Small intestine (tissue), 7 donors: ENCODE measurements at regions not wholly inside any gene's neighbourhood (a gene's known extent, or its start where the extent isn't known, plus 50 kb on each side); places are given as distances from the start of the nearest gene placed in this dataset.

Experiments
- DNase-seq, 2 donors: peaks; one replicate each; pipeline versions ENCODE4 v3.0.0 to v3.0.0-alpha.2; 2013
- FAIRE-seq: peaks from 2 replicates; lab custom pipeline; 2012; peaks lifted over from hg19 to GRCh38; lab: Jason Lieb, UNC
- H3K27ac ChIP-seq, 3 donors: one replicate each; pipeline ENCODE4 v1.5.1; 2013; ENCODE audit warnings: low read length in 2 of 3, mild to moderate bottlenecking in 2 of 3, control low read depth in 1 of 3, inconsistent platforms in 1 of 3, low read depth in 1 of 3, moderate library complexity in 1 of 3
- H3K27me3 ChIP-seq, 3 donors: one replicate each; pipeline ENCODE4 v1.6.1; 2013; ENCODE audit warnings: low read length in 3 of 3, inconsistent platforms in 1 of 3; ENCODE audit not compliant: control insufficient read depth in 3 of 3, insufficient read depth in 3 of 3
- H3K36me3 ChIP-seq, 3 donors: one replicate each; pipeline ENCODE4 v1.6.1; 2013; ENCODE audit warnings: low read length in 3 of 3, inconsistent platforms in 1 of 3, low read depth in 1 of 3, mild to moderate bottlenecking in 1 of 3, moderate library complexity in 1 of 3; ENCODE audit not compliant: control insufficient read depth in 3 of 3, insufficient read depth in 2 of 3
- H3K4me1 ChIP-seq, 3 donors: one replicate each; pipeline ENCODE4 v1.6.1; 2013; ENCODE audit warnings: low read length in 2 of 3, inconsistent platforms in 1 of 3, low read depth in 1 of 3, mild to moderate bottlenecking in 1 of 3, moderate library complexity in 1 of 3; ENCODE audit not compliant: control insufficient read depth in 3 of 3, insufficient read depth in 2 of 3
- H3K4me3 ChIP-seq, 3 donors: one replicate each; pipeline ENCODE4 v1.5.1; 2013; ENCODE audit warnings: low read length in 3 of 3, control low read depth in 1 of 3, inconsistent platforms in 1 of 3, low read depth in 1 of 3, mild to moderate bottlenecking in 1 of 3, moderate library complexity in 1 of 3
- H3K9me3 ChIP-seq, 2 donors: one replicate each; pipeline ENCODE4 v1.6.1; 2013; ENCODE audit warnings: low read depth in 1 of 2, low read length in 1 of 2; ENCODE audit not compliant: control insufficient read depth in 2 of 2, insufficient read depth in 1 of 2
- WGBS, 3 donors: extraction: QIAGEN DNeasy Blood & Tissue Kit; methylation state at CpG; one replicate each; pipeline ENCODE4 v1.1.7; 2013; 5-methylcytosine and 5-hydroxymethylcytosine counted together
- donor health status: healthy with polysubstance abuse.
- donor health status: control.
- donor health status: control.
- donor health status: Bipolar disorder and iron deficiency.
- donor health status: healthy.

DNA sequence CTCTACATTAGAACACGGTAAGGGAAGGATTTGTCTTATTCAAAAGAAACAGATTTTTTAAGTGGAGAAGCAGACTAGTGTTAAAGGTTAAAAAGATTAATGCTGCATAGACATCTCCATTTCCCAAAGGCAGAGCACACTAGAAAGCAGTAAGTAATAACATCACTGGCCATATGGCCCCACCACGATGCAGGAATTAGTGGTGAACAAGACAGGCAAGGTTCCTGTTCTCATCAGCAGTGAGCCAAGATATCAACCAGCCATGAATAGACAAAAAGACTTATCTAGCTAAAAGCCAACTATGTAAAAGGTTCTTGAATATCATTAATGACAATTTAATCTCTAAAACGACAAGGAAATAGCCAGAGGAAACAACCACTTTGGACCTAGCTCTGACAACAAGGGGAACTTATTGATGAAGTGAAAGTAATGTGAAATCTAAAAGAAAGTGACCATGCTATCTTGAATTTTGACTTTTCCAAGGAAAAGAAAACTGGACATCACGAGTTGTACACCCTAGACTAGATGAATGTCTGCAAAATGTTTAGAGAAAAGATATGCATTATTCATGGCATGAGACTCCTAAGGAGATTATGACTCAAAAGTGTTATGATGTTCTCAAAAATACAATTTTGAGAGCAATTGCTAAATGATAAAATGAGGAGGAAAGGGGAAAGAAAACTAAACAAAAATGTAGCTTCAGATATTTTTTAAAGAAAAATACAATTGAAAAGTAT, 157.9 kb upstream of the STXBP5 start:
- no peaks in the 10 kb centered on the region for H3K27me3 ChIP-seq
- DNase-seq, result no peak
- no peak overlapping the region for H3K4me3 ChIP-seq
- FAIRE-seq, result no peak
- no peaks in the 10 kb centered on the region for H3K36me3 ChIP-seq
- no peaks in the 10 kb centered on the region for H3K9me3 ChIP-seq
- H3K27ac ChIP-seq, result no peak overlapping the region
- WGBS, 3 donors, result 53 to 55% (median 53%) methylated on average over 4 of the region's 4 CpGs
- no peaks in the 10 kb centered on the region for H3K4me1 ChIP-seq

DNA sequence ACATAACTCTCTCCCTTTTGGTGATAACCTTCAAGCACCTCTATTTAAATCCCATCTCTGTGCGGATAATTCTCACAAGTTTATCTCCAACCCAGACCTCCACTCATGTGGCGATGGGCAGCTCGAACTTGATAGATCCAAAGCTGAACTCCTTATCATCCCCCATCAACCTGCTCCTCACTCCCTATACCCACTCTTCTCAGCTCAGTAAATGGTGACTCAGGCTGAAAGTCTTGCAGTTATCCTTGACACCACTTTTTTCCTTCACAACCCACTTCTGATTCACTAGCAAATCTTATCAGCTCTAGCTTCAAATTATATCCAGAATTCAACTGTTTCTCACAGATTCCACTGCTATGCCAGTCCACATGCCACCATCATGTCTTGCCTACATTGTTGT, 155.3 kb upstream of the STXBP5 start:
- Histone ChIP-seq H3K4me3 (no peak overlapping the region), H3K27ac (no peak overlapping the region), H3K4me1 (no peaks in the 10 kb centered on the region), H3K27me3 (no peaks in the 10 kb centered on the region), H3K9me3 (no peaks in the 10 kb centered on the region), H3K36me3 (no peaks in the 10 kb centered on the region)
- no peak for FAIRE-seq
- 89 to 97% (median 96%) methylated on average over 3 of the region's 3 CpGs for WGBS, 3 donors
- no peak for DNase-seq

DNA sequence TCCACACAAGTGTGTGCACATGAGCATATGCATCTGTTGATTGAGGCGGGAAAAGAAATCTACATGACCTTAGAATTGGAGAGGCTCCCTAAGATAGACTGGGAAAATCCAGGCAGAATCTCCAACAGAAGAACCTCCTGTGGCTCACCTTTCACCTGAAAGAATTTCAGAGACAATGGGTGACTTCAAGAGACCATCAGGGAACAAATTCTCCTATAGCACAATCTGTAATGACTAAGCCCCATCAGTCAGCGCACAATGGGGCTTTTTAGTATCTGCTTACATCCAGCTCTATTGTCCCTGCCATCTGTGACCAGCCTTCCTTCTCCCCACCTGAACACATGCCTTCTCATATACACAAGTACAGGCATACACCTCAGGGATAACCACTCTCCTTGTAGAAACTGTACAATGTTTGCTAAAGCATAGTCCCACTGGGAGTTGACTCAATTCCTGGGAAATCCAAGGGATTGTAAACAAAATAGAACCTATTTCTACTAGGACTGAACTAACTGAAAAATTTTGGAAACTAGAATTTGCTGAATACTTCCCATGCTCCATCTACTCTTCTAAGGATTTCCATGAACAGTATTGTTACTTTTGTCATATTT, 150.8 kb upstream of the STXBP5 start:
- no peak overlapping the region for H3K4me3 ChIP-seq
- DNase-seq, result no peak
- 93 to 96% (median 94%) methylated on average over 2 of the region's 2 CpGs for WGBS, 3 donors

DNA sequence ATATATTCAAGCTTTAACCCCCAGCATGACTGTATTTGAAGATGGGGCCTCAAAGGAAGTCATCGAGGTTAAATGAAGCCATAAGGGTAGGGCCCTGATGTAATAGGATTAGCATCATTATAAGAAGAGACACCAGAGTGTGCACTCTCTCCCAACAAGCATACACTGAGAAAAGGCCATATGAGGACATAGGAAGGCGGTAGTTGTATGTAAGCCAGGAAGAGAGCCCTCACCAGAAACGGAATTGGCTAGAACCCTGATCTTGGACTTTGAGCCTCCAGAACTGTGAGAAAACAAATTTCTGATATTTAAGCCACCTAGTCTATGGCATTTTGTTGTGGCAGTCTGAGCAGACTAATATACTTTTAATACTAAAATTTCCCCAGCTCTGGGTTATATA, 150.1 kb upstream of the STXBP5 start:
- H3K27ac ChIP-seq, result no peak overlapping the region
- no peaks in the 10 kb centered on the region for H3K4me1 ChIP-seq
- FAIRE-seq (no peak), DNase-seq (no peak)
- no peaks in the 10 kb centered on the region for H3K9me3 ChIP-seq
- no peaks in the 10 kb centered on the region for H3K36me3 ChIP-seq
- H3K27me3 ChIP-seq, result no peaks in the 10 kb centered on the region
- WGBS, 3 donors, result 65 to 72% (median 66%) methylated on average over 3 of the region's 3 CpGs
- no peak overlapping the region for H3K4me3 ChIP-seq

More for the DNA sequence above, 150.8 kb upstream of the STXBP5 start:
- H3K27me3 ChIP-seq, result no peaks in the 10 kb centered on the region
- no peak for FAIRE-seq
- no peak overlapping the region for H3K27ac ChIP-seq
- H3K36me3 ChIP-seq, result no peaks in the 10 kb centered on the region
- no peaks in the 10 kb centered on the region for H3K4me1 ChIP-seq
- no peaks in the 10 kb centered on the region for H3K9me3 ChIP-seq

GRCh38 chr6:147054871-147055270, 149.3 kb upstream of the STXBP5 start:
- no peaks in the 10 kb centered on the region for H3K9me3 ChIP-seq
- FAIRE-seq, result no peak
- WGBS, 3 donors, result 88 to 91% (median 90%) methylated on average over 3 of the region's 3 CpGs

DNA sequence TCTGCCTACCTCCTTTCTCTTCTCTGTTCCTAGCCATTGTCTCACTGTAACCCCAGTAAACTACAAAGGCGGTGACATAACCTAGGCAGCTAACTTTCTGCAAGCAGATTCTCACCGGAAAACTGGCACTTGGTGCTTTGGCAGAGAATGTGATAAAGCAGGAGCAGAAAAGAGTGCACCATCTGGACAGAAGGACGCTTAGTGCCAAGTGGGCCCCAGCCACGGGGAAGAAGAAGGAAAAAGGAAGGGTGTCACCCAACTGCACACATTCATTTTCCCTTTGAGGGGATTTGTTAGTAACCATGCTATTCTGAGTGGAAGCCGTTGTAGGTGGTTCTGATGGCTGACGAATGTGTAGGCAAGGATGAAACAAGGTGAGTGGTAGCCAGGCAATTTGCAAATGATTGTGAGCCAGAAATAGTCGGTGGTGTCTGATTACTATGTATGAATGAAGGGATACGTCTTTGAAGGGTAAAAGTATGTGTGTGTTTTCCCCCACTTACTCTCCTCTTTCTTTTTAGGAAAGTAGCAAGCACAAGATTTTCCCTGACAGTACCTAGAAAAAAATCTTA, 148.3 kb upstream of the STXBP5 start:
- H3K4me1 ChIP-seq, result no peaks in the 10 kb centered on the region
- 73 to 86% (median 80%) methylated on average over 8 of the region's 8 CpGs for WGBS, 3 donors
- no peak overlapping the region for H3K4me3 ChIP-seq
- FAIRE-seq (no peak), DNase-seq (no peak)
- no peaks in the 10 kb centered on the region for H3K9me3 ChIP-seq
- H3K36me3 ChIP-seq, result no peaks in the 10 kb centered on the region
- H3K27me3 ChIP-seq, result no peaks in the 10 kb centered on the region
- H3K27ac ChIP-seq, result no peak overlapping the region

More at GRCh38 chr6:147054871-147055270, 149.3 kb upstream of the STXBP5 start:
- no peaks in the 10 kb centered on the region for H3K4me1 ChIP-seq
- H3K36me3 ChIP-seq, result no peaks in the 10 kb centered on the region
- H3K27me3 ChIP-seq, result no peaks in the 10 kb centered on the region
- no peak overlapping the region for H3K27ac ChIP-seq
- DNase-seq, result no peak
- no peak overlapping the region for H3K4me3 ChIP-seq

DNA sequence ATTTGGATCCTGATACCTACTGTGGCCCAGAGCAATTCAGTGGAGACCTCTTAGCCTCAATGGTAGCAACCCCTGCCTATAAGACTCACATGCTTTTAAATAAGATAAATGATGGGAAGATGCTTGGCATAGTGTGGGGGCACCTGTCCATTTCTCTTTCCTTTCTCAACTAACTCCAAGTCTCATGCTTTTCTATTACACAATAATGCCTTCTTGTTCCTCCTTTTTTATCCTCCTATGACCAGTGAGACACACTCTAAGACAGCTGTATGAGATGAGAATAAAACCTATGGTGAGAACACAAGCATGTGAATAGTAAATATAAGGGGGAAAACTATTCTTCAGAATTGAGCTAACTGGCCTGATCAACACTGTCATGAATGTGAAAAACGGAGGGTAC, 147.0 kb upstream of the STXBP5 start:
- no peaks in the 10 kb centered on the region for H3K36me3 ChIP-seq
- H3K4me3 ChIP-seq, result no peak overlapping the region
- WGBS, 3 donors, result 63 to 86% (median 82%) methylated on average over 1 of the region's 1 CpG
- no peak for FAIRE-seq
- H3K9me3 ChIP-seq, result no peaks in the 10 kb centered on the region
- no peaks in the 10 kb centered on the region for H3K27me3 ChIP-seq
- no peak for DNase-seq
- H3K4me1 ChIP-seq, result no peaks in the 10 kb centered on the region
- H3K27ac ChIP-seq, result no peak overlapping the region

DNA sequence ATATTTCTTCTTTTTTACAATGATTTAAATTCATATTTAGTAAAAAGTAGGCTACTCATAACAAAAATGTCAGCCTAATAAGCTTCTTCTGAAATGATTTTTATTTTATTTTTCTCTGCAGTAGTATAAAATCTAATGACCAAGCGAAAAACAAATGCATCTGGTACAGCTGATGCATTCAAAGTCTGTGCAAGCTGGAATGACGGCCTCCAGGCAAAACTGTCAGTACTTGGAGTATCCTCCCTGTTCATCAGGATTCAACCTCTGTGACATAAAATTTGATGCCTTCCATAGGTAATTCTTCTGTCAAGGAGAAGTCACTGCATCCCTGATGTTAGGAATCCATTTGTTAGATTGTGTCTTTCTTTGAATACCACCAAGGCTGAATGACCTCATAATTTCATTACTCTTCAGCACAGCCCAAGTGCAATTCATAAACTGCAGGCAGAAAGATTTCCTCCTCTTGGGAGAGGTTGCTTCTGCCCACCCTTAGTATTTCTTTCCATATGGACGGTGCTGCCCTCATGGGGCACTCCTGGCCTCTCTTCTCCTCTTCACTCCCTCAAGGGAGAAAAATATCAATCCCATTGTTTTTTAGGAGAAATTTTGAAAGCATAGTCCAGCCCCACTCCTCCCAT, 146.4 kb upstream of the STXBP5 start:
- WGBS, 3 donors, result 82 to 90% (median 86%) methylated on average over 3 of the region's 3 CpGs

More for the DNA sequence above, 146.4 kb upstream of the STXBP5 start:
- FAIRE-seq (no peak), DNase-seq (no peak)
- Histone ChIP-seq H3K36me3 (no peaks in the 10 kb centered on the region), H3K4me1 (no peaks in the 10 kb centered on the region), H3K27ac (no peak overlapping the region), H3K27me3 (no peaks in the 10 kb centered on the region), H3K9me3 (no peaks in the 10 kb centered on the region), H3K4me3 (no peak overlapping the region)
